Hepatocyte (in vitro differentiated cells): ENCODE measurements at regions not wholly inside any gene's neighbourhood (a gene's known extent, or its start where the extent isn't known, plus 50 kb on each side); places are given as distances from the start of the nearest gene placed in this dataset.

Source experiments
- DNase-seq: peaks from one replicate; pipeline ENCODE4 v3.0.0-alpha.2; 2016; ENCODE audit warnings: low spot score
- H2AFZ ChIP-seq: fragments of 200-600 bp; sonication (generic); 2 replicates; pipeline ENCODE4 v1.6.0; 2016; ENCODE audit warnings: antibody characterized with exemption, mild to moderate bottlenecking
- H3K27ac ChIP-seq: fragments of 200-600 bp; sonication (generic); 2 replicates; pipeline ENCODE4 v1.5.1; 2016; ENCODE audit warnings: mild to moderate bottlenecking
- H3K27me3 ChIP-seq: fragments of 200-600 bp; sonication (generic); 2 replicates; pipeline ENCODE4 v1.6.1; 2016
- H3K36me3 ChIP-seq: fragments of 200-600 bp; sonication (generic); replicated peaks from 2 replicates; pipeline ENCODE4 v1.5.1; 2016; ENCODE audit warnings: low read depth; ENCODE audit not compliant: insufficient read depth
- H3K4me1 ChIP-seq: fragments of 200-600 bp; sonication (generic); 2 replicates; pipeline ENCODE4 v1.5.1; 2016; ENCODE audit warnings: mild to moderate bottlenecking, moderate library complexity; ENCODE audit not compliant: insufficient read depth
- H3K4me2 ChIP-seq: fragments of 200-600 bp; sonication (generic); 2 replicates; pipeline ENCODE4 v1.6.0; 2016
- H3K4me3 ChIP-seq: fragments of 200-600 bp; sonication (generic); 2 replicates; pipeline ENCODE4 v1.5.1; 2016; ENCODE audit warnings: mild to moderate bottlenecking
- H3K79me2 ChIP-seq: fragments of 200-600 bp; sonication (generic); 2 replicates; pipeline ENCODE4 v1.6.0; 2017; ENCODE audit warnings: mild to moderate bottlenecking
- H3K9me2 ChIP-seq: fragments of 200-600 bp; sonication (generic); replicated peaks from 2 replicates; pipeline ENCODE4 v1.6.0; 2017; ENCODE audit warnings: mild to moderate bottlenecking; ENCODE audit not compliant: insufficient read depth
- H3K9me3 ChIP-seq: fragments of 200-600 bp; sonication (generic); 2 replicates; pipeline ENCODE4 v1.5.1; 2016; ENCODE audit warnings: low read depth, mild to moderate bottlenecking
- H4K20me1 ChIP-seq: fragments of 200-600 bp; sonication (generic); 2 replicates; pipeline ENCODE4 v1.6.0; 2016; ENCODE audit warnings: mild to moderate bottlenecking; ENCODE audit not compliant: insufficient read depth, poor library complexity, severe bottlenecking
- CTCF ChIP-seq: fragments of 200-600 bp; sonication (generic); IDR thresholded peaks from 2 replicates; pipeline ENCODE4 v1.5.1; 2016; ENCODE audit warnings: antibody characterized with exemption, mild to moderate bottlenecking; ENCODE audit not compliant: poor library complexity
- EZH2 ChIP-seq: fragments of 200-600 bp; sonication (generic); IDR thresholded peaks from 2 replicates; pipeline ENCODE4 v1.6.1; 2016; ENCODE audit warnings: antibody characterized with exemption, mild to moderate bottlenecking, borderline replicate concordance
- EZH2phosphoT487 ChIP-seq: fragments of 200-600 bp; sonication (generic); IDR thresholded peaks from one replicate; pipeline ENCODE4 v1.6.1; 2018; ENCODE audit warnings: antibody characterized with exemption, mild to moderate bottlenecking, low read depth, moderate library complexity; ENCODE audit not compliant: unreplicated experiment, severe bottlenecking
- WGBS: methylation state at CpG from one replicate; pipeline ENCODE4 v1.1.6; 2016; ENCODE audit warnings: low lambda C conversion rate; ENCODE audit errors: missing lambda C conversion rate; 5-methylcytosine and 5-hydroxymethylcytosine counted together

DNA sequence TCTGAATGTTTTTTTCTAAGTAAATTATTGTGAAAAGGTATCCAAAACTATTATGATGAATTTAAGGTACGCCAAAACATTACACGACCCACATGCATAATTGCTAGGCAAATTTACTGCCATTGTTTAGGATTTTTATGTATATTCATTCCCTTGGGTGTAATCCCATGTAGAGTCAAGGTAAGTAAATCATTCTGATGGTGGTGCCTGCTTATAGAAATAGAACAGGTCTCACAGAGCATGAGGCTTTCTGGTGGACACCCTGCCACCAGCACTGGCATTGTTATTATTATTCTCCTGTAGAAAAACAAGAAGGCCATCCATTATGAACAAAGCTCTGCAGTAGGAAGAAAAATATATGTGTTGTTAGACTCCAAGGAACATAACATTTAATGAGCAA is 111.7 kb upstream of the ZNF804B start:
- WGBS = 78% methylated on average over 2 of the region's 2 CpGs
- no peak overlapping the region for H2AFZ ChIP-seq

DNA sequence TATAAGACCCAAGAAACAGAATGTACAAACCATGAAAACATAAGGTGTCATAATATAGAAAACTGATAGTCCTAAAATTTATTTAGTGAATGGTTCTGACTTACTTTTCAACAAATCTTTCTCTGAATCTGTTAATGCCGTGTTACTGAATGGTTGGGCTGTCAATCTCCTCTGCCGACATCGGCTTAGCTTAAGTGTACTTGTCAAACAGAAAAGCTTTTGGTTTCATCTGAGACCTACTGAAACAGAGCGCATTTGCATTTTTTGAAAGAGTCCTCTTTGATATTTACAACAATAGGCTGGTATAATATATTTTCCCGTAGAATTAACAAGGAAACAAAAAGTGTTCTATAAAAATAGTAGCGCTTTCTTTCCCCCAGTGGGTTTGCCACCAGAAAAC is 120.9 kb upstream of the ZNF804B start:
- no peak for DNase-seq
- Histone ChIP-seq H3K27me3 (no peaks in the 10 kb centered on the region), H3K4me2 (no peak overlapping the region), H3K4me1 (no peaks in the 10 kb centered on the region), H3K9me2 (no peaks in the 10 kb centered on the region), H3K79me2 (no peaks in the 10 kb centered on the region), H3K9me3 (no peaks in the 10 kb centered on the region), H2AFZ (no peak overlapping the region), H3K36me3 (no peaks in the 10 kb centered on the region), H4K20me1 (no peaks in the 10 kb centered on the region), H3K4me3 (no peak overlapping the region), H3K27ac (no peak overlapping the region)
- 95% methylated on average over 6 of the region's 6 CpGs for WGBS
- TF ChIP-seq CTCF (no peak), EZH2 (no peak), EZH2phosphoT487 (no peak)

More for the DNA sequence above, 111.7 kb upstream of the ZNF804B start:
- Histone ChIP-seq H3K4me3 (no peak overlapping the region), H3K9me2 (no peaks in the 10 kb centered on the region), H3K4me2 (no peak overlapping the region), H3K27me3 (no peaks in the 10 kb centered on the region), H3K36me3 (no peaks in the 10 kb centered on the region), H3K9me3 (no peaks in the 10 kb centered on the region), H4K20me1 (no peaks in the 10 kb centered on the region), H3K4me1 (no peaks in the 10 kb centered on the region), H3K27ac (no peak overlapping the region), H3K79me2 (no peaks in the 10 kb centered on the region)
- no peak for TF ChIP-seq EZH2phosphoT487
- TF ChIP-seq EZH2 = no peak
- no peak for TF ChIP-seq CTCF
- no peak for DNase-seq

DNA sequence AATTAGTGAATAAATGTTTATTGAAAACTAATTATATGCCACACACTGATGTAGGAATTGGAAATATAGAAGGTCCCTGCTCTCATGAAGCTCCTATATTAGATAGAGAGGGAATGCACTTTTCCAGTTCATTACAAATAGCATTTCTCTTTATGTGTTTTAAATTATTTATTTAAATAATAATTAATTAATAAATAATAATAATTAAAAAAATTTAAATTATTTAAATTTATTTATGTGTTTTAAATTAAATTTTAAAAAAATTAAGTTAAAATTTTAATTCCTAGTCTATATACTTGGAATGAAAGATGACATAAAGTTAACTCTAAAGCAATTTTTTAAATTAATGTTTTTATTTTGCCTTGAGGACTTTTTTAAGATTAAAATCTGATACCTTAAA is 121.7 kb upstream of the ZNF804B start:
- Histone ChIP-seq H4K20me1 (no peaks in the 10 kb centered on the region), H3K79me2 (no peaks in the 10 kb centered on the region), H3K9me3 (no peaks in the 10 kb centered on the region), H3K36me3 (no peaks in the 10 kb centered on the region), H3K4me1 (no peaks in the 10 kb centered on the region), H3K27me3 (no peaks in the 10 kb centered on the region), H3K4me2 (no peak overlapping the region), H3K9me2 (no peaks in the 10 kb centered on the region), H3K27ac (no peak overlapping the region), H2AFZ (no peak overlapping the region), H3K4me3 (no peak overlapping the region)
- DNase-seq = no peak
- TF ChIP-seq EZH2phosphoT487 = no peak
- TF ChIP-seq CTCF = no peak
- TF ChIP-seq EZH2 = no peak

- 62% methylated on average over 1 of the region's 1 CpG for WGBS
- no peak overlapping the region for H3K4me2 ChIP-seq
- TF ChIP-seq CTCF (no peak), EZH2phosphoT487 (no peak), EZH2 (no peak)
- H3K79me2 ChIP-seq = no peaks in the 10 kb centered on the region
- no peaks in the 10 kb centered on the region for H3K9me3 ChIP-seq
- H3K36me3 ChIP-seq = no peaks in the 10 kb centered on the region
- no peak overlapping the region for H3K27ac ChIP-seq
- H4K20me1 ChIP-seq = no peaks in the 10 kb centered on the region
- H3K9me2 ChIP-seq = no peaks in the 10 kb centered on the region
- no peaks in the 10 kb centered on the region for H3K27me3 ChIP-seq
- no peak overlapping the region for H3K4me3 ChIP-seq
- H2AFZ ChIP-seq = no peak overlapping the region
- no peaks in the 10 kb centered on the region for H3K4me1 ChIP-seq
- no peak for DNase-seq
Observed at GRCh38 chr7:88635149-88635548, 124.4 kb upstream of the ZNF804B start.
